Amygdala (tissue), 56 donors: ENCODE measurements at regions not wholly inside any gene's neighbourhood (a gene's known extent, or its start where the extent isn't known, plus 50 kb on each side); places are given as distances from the start of the nearest gene placed in this dataset.

Experiments used
- DNase-seq, 56 donors: peaks; one replicate each; lab custom pipeline; 2025; lab: John Stamatoyannopoulos, UW

GRCh38 chr9:82149501-82149946 lies 161.0 kb downstream of the SPATA31D1 start:
- no peak for DNase-seq

GRCh38 chr9:82152181-82152580 lies 163.6 kb downstream of the SPATA31D1 start:
- DNase-seq: no peak

GRCh38 chr9:82153032-82153431 lies 164.5 kb downstream of the SPATA31D1 start:
- DNase-seq: no peak

GRCh38 chr9:82154573-82154972 lies 166.0 kb downstream of the SPATA31D1 start:
- DNase-seq: no peak

GRCh38 chr9:82161876-82162275 lies 173.3 kb downstream of the SPATA31D1 start:
- no peak for DNase-seq

GRCh38 chr9:82164159-82164558 lies 175.6 kb downstream of the SPATA31D1 start:
- DNase-seq: no peak

GRCh38 chr9:82167296-82167695 lies 178.7 kb downstream of the SPATA31D1 start:
- no peak for DNase-seq

GRCh38 chr9:82168585-82168984 lies 180.0 kb downstream of the SPATA31D1 start:
- DNase-seq: no peak

- no peak for DNase-seq
Measured at GRCh38 chr9:82170866-82171265, 182.3 kb downstream of the SPATA31D1 start.

- no peak for DNase-seq
Measured at GRCh38 chr9:82171271-82171670, 182.7 kb downstream of the SPATA31D1 start.

GRCh38 chr9:82180711-82181110 lies 192.1 kb downstream of the SPATA31D1 start:
- DNase-seq: no peak

- DNase-seq: no peak
Measured at GRCh38 chr9:82183181-82183860, 194.7 kb downstream of the SPATA31D1 start.

- DNase-seq: no peak
Measured at GRCh38 chr9:82184524-82184923, 196.0 kb downstream of the SPATA31D1 start.

GRCh38 chr9:82188817-82189216 lies 200.2 kb downstream of the SPATA31D1 start:
- DNase-seq: no peak

GRCh38 chr9:82191082-82191770 lies 202.7 kb downstream of the SPATA31D1 start:
- DNase-seq: no peak

- DNase-seq: no peak
Measured at GRCh38 chr9:82192211-82192610, 203.6 kb downstream of the SPATA31D1 start.

- DNase-seq: no peak
Measured at GRCh38 chr9:82196622-82197441, 208.3 kb downstream of the SPATA31D1 start.

GRCh38 chr9:82201196-82201595 lies 212.6 kb downstream of the SPATA31D1 start:
- DNase-seq: no peak

GRCh38 chr9:82202808-82203207 lies 214.2 kb downstream of the SPATA31D1 start:
- DNase-seq: no peak

GRCh38 chr9:82206490-82206889 lies 217.9 kb downstream of the SPATA31D1 start:
- no peak for DNase-seq

- no peak for DNase-seq
Measured at GRCh38 chr9:82206946-82207345, 218.4 kb downstream of the SPATA31D1 start.
